SK-N-SH (cell line): ENCODE measurements at regions not wholly inside any gene's neighbourhood (a gene's known extent, or its start where the extent isn't known, plus 50 kb on each side); places are given as distances from the start of the nearest gene placed in this dataset.

Experiments
- CTCF ChIA-PET: fragments of 300-600, 350-600 bp; formaldehyde crosslinking; extraction: SDS; loops from one replicate; lab custom pipeline; 2021; lab: Yijun Ruan, JAX
- POLR2A ChIA-PET: fragments of 350-600 bp; sonication (Branson Sonifier 250); formaldehyde crosslinking; extraction: SDS; loops from one replicate; lab custom pipeline; 2020; ENCODE audit warnings: antibody characterized with exemption, inconsistent platforms; lab: Yijun Ruan, JAX
- DNase-seq: peaks from one replicate; pipeline ENCODE4 v3.0.0; 2012
- H2AFZ ChIP-seq: fragments of 200-600 bp; sonication (generic); 2 replicates; pipeline ENCODE4 v1.8.1; 2016; ENCODE audit warnings: antibody characterized with exemption, mild to moderate bottlenecking, low read depth
- H3F3A ChIP-seq: fragments of 200-600 bp; sonication (generic); replicated peaks from 2 replicates; pipeline ENCODE3; 2016; ENCODE audit warnings: antibody characterized with exemption, mild to moderate bottlenecking; ENCODE audit not compliant: insufficient read depth
- H3K27ac ChIP-seq, 2 experiments: fragments of 200-500 bp in 1 of 2; fragments of 200-600 bp in 1 of 2; sonication (Bioruptor generic) in 1 of 2; sonication (generic), shearing (Covaris generic) in 1 of 2; 2 replicates each; pipeline versions ENCODE4 v1.5.1 to v1.6.1; 2014 to 2016; ENCODE audit warnings: low read depth in 2 of 2, inconsistent platforms in 1 of 2, low read length in 1 of 2, mild to moderate bottlenecking in 1 of 2, mixed read lengths in 1 of 2
- H3K27me3 ChIP-seq: fragments of 200-600 bp; sonication (generic), shearing (Covaris generic); 2 replicates; pipeline ENCODE4 v1.6.1; 2016; ENCODE audit warnings: mixed run types; ENCODE audit not compliant: insufficient read depth
- H3K36me3 ChIP-seq, 2 experiments: fragments of 200-500 bp in 1 of 2; fragments of 200-600 bp in 1 of 2; sonication (Bioruptor generic) in 1 of 2; sonication (generic) in 1 of 2; replicated peaks in 1 of 2; 2 replicates each; pipeline versions ENCODE3 to v1.5.1; 2014 to 2016; ENCODE audit warnings: low read length in 1 of 2, mild to moderate bottlenecking in 1 of 2; ENCODE audit not compliant: insufficient read depth in 2 of 2, control insufficient read depth in 1 of 2
- H3K4me1 ChIP-seq, 2 experiments: fragments of 200-500 bp in 1 of 2; fragments of 200-600 bp in 1 of 2; sonication (Bioruptor generic) in 1 of 2; sonication (generic), shearing (Covaris generic) in 1 of 2; 2 replicates each; pipeline versions ENCODE4 v1.5.1 to v1.6.1; 2014 to 2016; ENCODE audit warnings: low read depth in 1 of 2, low read length in 1 of 2, mixed run types in 1 of 2; ENCODE audit not compliant: insufficient read depth in 2 of 2, control insufficient read depth in 1 of 2
- H3K4me2 ChIP-seq: fragments of 200-600 bp; sonication (generic), shearing (Covaris generic); 2 replicates; pipeline ENCODE4 v1.6.1; 2017; ENCODE audit warnings: mixed run types
- H3K4me3 ChIP-seq, 2 experiments: fragments of 200-500 bp in 1 of 2; fragments of 200-600 bp in 1 of 2; sonication (Bioruptor generic) in 1 of 2; sonication (generic), shearing (Covaris generic) in 1 of 2; 2 replicates each; pipeline versions ENCODE4 v1.5.1 to v1.8.1; 2014 to 2016; ENCODE audit warnings: low read depth in 2 of 2, inconsistent platforms in 1 of 2, low read length in 1 of 2, mild to moderate bottlenecking in 1 of 2, mixed read lengths in 1 of 2, moderate library complexity in 1 of 2
- H3K79me2 ChIP-seq: fragments of 200-600 bp; sonication (generic); 2 replicates; pipeline ENCODE4 v1.8.1; 2017; ENCODE audit warnings: mild to moderate bottlenecking; ENCODE audit not compliant: insufficient read depth
- H3K9ac ChIP-seq: fragments of 200-600 bp; sonication (generic); 2 replicates; pipeline ENCODE4 v1.6.1; 2017; ENCODE audit warnings: mixed run types
- H3K9me2 ChIP-seq: fragments of 200-600 bp; sonication (generic); 2 replicates; pipeline ENCODE4 v1.6.1; 2017; ENCODE audit warnings: mixed run types
- H3K9me3 ChIP-seq: fragments of 200-600 bp; sonication (generic); 2 replicates; pipeline ENCODE4 v1.6.1; 2017; ENCODE audit warnings: mixed run types, mild to moderate bottlenecking, moderate library complexity
- H4K20me1 ChIP-seq: fragments of 200-600 bp; sonication (generic); 2 replicates; pipeline ENCODE4 v1.6.1; 2017; ENCODE audit warnings: mild to moderate bottlenecking, mixed run types; ENCODE audit not compliant: insufficient read depth
- CTCF ChIP-seq: fragments of 200-600 bp; sonication (generic); IDR thresholded peaks from 2 replicates; pipeline ENCODE4 v1.6.1; 2017; ENCODE audit warnings: antibody characterized with exemption, mild to moderate bottlenecking, moderate library complexity
- ELF1 ChIP-seq: IDR thresholded peaks from 2 replicates; pipeline ENCODE4 v1.4.0; 2012
- EP300 ChIP-seq, 2 experiments: IDR thresholded peaks; 2 replicates each; pipeline versions ENCODE4 v1.4.0 to v1.6.1; 2012; ENCODE audit warnings: borderline replicate concordance in 1 of 2, low read depth in 1 of 2, low read length in 1 of 2
- EZH2phosphoT487 ChIP-seq: fragments of 200-600 bp; sonication (generic); IDR thresholded peaks from 2 replicates; pipeline ENCODE4 v1.6.1; 2017; ENCODE audit warnings: low read depth, mixed run types, mild to moderate bottlenecking, antibody characterized with exemption, moderate library complexity, borderline replicate concordance
- FOSL2 ChIP-seq: IDR thresholded peaks from 2 replicates; pipeline ENCODE4 v1.4.0; 2012; ENCODE audit warnings: low read depth, mild to moderate bottlenecking, moderate library complexity, borderline replicate concordance
- FOXJ3 ChIP-seq: sonication (generic); formaldehyde crosslinking; IDR thresholded peaks from 2 replicates; pipeline ENCODE4 v1.5.1; 2020; ENCODE audit warnings: mild to moderate bottlenecking, missing genetic modification reagents
- FOXM1 ChIP-seq: IDR thresholded peaks from 2 replicates; pipeline ENCODE4 v1.4.0; 2012; ENCODE audit warnings: low read depth, mild to moderate bottlenecking
- GABPA ChIP-seq: IDR thresholded peaks from 2 replicates; pipeline ENCODE4 v1.4.0; 2012; ENCODE audit warnings: low read depth, mild to moderate bottlenecking
- JUND ChIP-seq: IDR thresholded peaks from 2 replicates; pipeline ENCODE4 v1.4.0; 2012
- MAX ChIP-seq: IDR thresholded peaks from 2 replicates; pipeline ENCODE4 v1.4.0; 2012; ENCODE audit warnings: low read depth
- MEF2A ChIP-seq: IDR thresholded peaks from 2 replicates; pipeline ENCODE4 v1.4.0; 2012; ENCODE audit warnings: low read depth, borderline replicate concordance
- MXI1 ChIP-seq: IDR thresholded peaks from 2 replicates; pipeline ENCODE4 v1.6.1; 2012; ENCODE audit warnings: mild to moderate bottlenecking, low read depth, low read length, improper control_type of control experiment
- RAD21 ChIP-seq: IDR thresholded peaks from 2 replicates; pipeline ENCODE4 v1.6.1; 2012; ENCODE audit warnings: mild to moderate bottlenecking, low read length
- RFX5 ChIP-seq: IDR thresholded peaks from 2 replicates; pipeline ENCODE4 v1.6.1; 2012; ENCODE audit warnings: mild to moderate bottlenecking, improper control_type of control experiment, low read length
- RXRA ChIP-seq: IDR thresholded peaks from 2 replicates; pipeline ENCODE4 v1.4.0; 2012; ENCODE audit warnings: low read depth, mild to moderate bottlenecking, borderline replicate concordance
- SMC3 ChIP-seq: IDR thresholded peaks from 2 replicates; pipeline ENCODE4 v1.6.1; 2012; ENCODE audit warnings: low read depth, low read length, improper control_type of control experiment
- TAF1 ChIP-seq: IDR thresholded peaks from 2 replicates; pipeline ENCODE4 v1.6.1; 2012; ENCODE audit warnings: low read depth, mild to moderate bottlenecking, low read length, moderate library complexity, borderline replicate concordance
- TCF12 ChIP-seq: IDR thresholded peaks from 2 replicates; pipeline ENCODE4 v1.4.0; 2012
- YY1 ChIP-seq: IDR thresholded peaks from 2 replicates; pipeline ENCODE4 v1.4.0; 2012; ENCODE audit warnings: low read depth, mild to moderate bottlenecking
- ZBTB33 ChIP-seq: IDR thresholded peaks from 2 replicates; pipeline ENCODE4 v1.4.0; 2012; ENCODE audit warnings: low read depth, borderline replicate concordance
- WGBS: methylation state at CpG from one replicate; pipeline ENCODE4 v1.1.6; 2017; ENCODE audit warnings: low lambda C conversion rate; 5-methylcytosine and 5-hydroxymethylcytosine counted together

GRCh38 chrX:36504625-36505024, 503.5 kb upstream of the FAM47C start:
- POLR2A ChIA-PET, result no interaction called here
- Histone ChIP-seq H3K27ac (no peak overlapping the region), H2AFZ (no peak overlapping the region)
- TF ChIP-seq JUND (no peak), FOXM1 (no peak), EP300 (IDR thresholded peaks at IDR 0.05; ENCODE audit: borderline replicate concordance in 1 of 2, low read depth in 1 of 2, low read length in 1 of 2) (no peak), MXI1 (no peak), TCF12 (no peak), YY1 (no peak), EZH2phosphoT487 (no peak)
- TF ChIP-seq, all 33 proteins: peak for 0
- CTCF ChIA-PET, result no interaction called here
- Histone ChIP-seq H4K20me1 (no peaks in the 10 kb centered on the region), H3K36me3 (no peaks in the 10 kb centered on the region), H3F3A (no peaks in the 10 kb centered on the region), H3K9me3 (no peaks in the 10 kb centered on the region), H3K27me3 (no peaks in the 10 kb centered on the region), H3K4me1 (no peaks in the 10 kb centered on the region), H3K9ac (no peak overlapping the region), H3K4me3 (no peak overlapping the region), H3K9me2 (no peaks in the 10 kb centered on the region), H3K4me2 (no peak overlapping the region), H3K79me2 (no peaks in the 10 kb centered on the region)
- no peak for DNase-seq

GRCh38 chrX:36508042-36508441, 500.1 kb upstream of the FAM47C start:
- ChIA-PET CTCF (interaction anchor here (1.2 kb wide), 1 partner anchor 617 kb away, joined by 4 read pairs; no protein-coding TSS in a partner anchor), POLR2A (no interaction called here)
- Histone ChIP-seq H3K27me3 (no peaks in the 10 kb centered on the region), H4K20me1 (no peaks in the 10 kb centered on the region), H3K9ac (no peak overlapping the region), H3K79me2 (no peaks in the 10 kb centered on the region), H3K4me1 (no peaks in the 10 kb centered on the region), H3K4me3 (no peak overlapping the region), H3F3A (no peaks in the 10 kb centered on the region), H3K27ac (no peak overlapping the region), H3K4me2 (no peak overlapping the region), H3K36me3 (no peaks in the 10 kb centered on the region), H2AFZ (no peak overlapping the region)
- DNase-seq, result no peak
- 13% methylated on average over 1 of the region's 1 CpG for WGBS
- TF ChIP-seq RAD21, result no peak
- TF ChIP-seq, all 33 proteins: peak for 0
- Histone ChIP-seq H3K9me2 (0 out of 2 replicates have a peak, but pooled peaks cover 3% of the 10 kb centered on the region), H3K9me3 (no peaks in the 10 kb centered on the region)

- H4K20me1 ChIP-seq, result no peaks in the 10 kb centered on the region
- H3K9ac ChIP-seq, result no peak overlapping the region
- ChIA-PET CTCF (no interaction called here), POLR2A (no interaction called here)
- H3K4me3 ChIP-seq, result no peak overlapping the region
- H3K79me2 ChIP-seq, result no peaks in the 10 kb centered on the region
- H3K9me3 ChIP-seq, result peaks cover under 1% of the 10 kb centered on the region; the same call in 1 of the 2 replicates
- H3F3A ChIP-seq, result no peaks in the 10 kb centered on the region
- H3K27me3 ChIP-seq, result no peaks in the 10 kb centered on the region
- 0 out of 2 replicates have a peak, but pooled peaks cover 3% of the 10 kb centered on the region for H3K9me2 ChIP-seq
- no peak overlapping the region for H3K4me2 ChIP-seq
- no peak overlapping the region for H3K27ac ChIP-seq
- TF ChIP-seq RXRA, result no peak
- no peak for TF ChIP-seq ZBTB33
- TF ChIP-seq EZH2phosphoT487, result no peak
- TF ChIP-seq TCF12, result no peak
- no peak for TF ChIP-seq EP300 (IDR thresholded peaks at IDR 0.05; ENCODE audit: borderline replicate concordance in 1 of 2, low read depth in 1 of 2, low read length in 1 of 2)
- TF ChIP-seq RFX5, result no peak
- TF ChIP-seq FOSL2, result no peak
- TF ChIP-seq FOXJ3, result no peak
- TF ChIP-seq CTCF, result no peak
- no peak for TF ChIP-seq MEF2A
- no peak for TF ChIP-seq SMC3
- TF ChIP-seq MAX, result no peak
- no peak for TF ChIP-seq RAD21
- TF ChIP-seq YY1, result no peak
- no peak for TF ChIP-seq TAF1
- no peak for TF ChIP-seq GABPA
- no peak for TF ChIP-seq ELF1
- DNase-seq, result no peak
- no peaks in the 10 kb centered on the region for H3K36me3 ChIP-seq
- H3K4me1 ChIP-seq, result no peaks in the 10 kb centered on the region
- no peak overlapping the region for H2AFZ ChIP-seq
Measured at GRCh38 chrX:36510736-36511135, 497.4 kb upstream of the FAM47C start.
